Spleen (tissue), 7 donors: ENCODE measurements at regions not wholly inside any gene's neighbourhood (a gene's known extent, or its start where the extent isn't known, plus 50 kb on each side); places are given as distances from the start of the nearest gene placed in this dataset.
"Not testable (repeated sequence)": the region's sequence is repeated elsewhere in the genome, so short reads cannot be mapped to it uniquely, and the experiment has no call there.

Experiments
- CTCF ChIP-seq, 11 experiments: fragments of 200-600 bp in 7 of 11; fragments of 450-650 bp in 4 of 11; sonication (generic) in 4 of 11; IDR thresholded peaks in 8 of 11; conservative IDR thresholded peaks in 3 of 11; 1 replicate in 7 of 11; 2 replicates in 4 of 11; pipeline versions ENCODE4 v1.4.0 to v1.8.0; 2016 to 2021; ENCODE audit warnings: antibody characterized with exemption in 11 of 11, inconsistent platforms in 4 of 11, mild to moderate bottlenecking in 1 of 11
- POLR2A ChIP-seq, 3 donors: fragments of 450-650 bp; IDR thresholded peaks; one replicate each; pipeline ENCODE4 v1.5.1; 2017; ENCODE audit warnings: antibody characterized with exemption in 3 of 3, mild to moderate bottlenecking in 1 of 3
- donor health status: DM: no; HTN: no; CAD: no; lungs with moderate emphysema.
- donor health status: DM: no; HTN: no; CAD: no.
- donor health status: DM: no; HTN: no; CAD: no.

GRCh38 chr3:145257967-145258366 is 903.0 kb downstream of the PLOD2 start:
- not testable (repeated sequence) for TF ChIP-seq POLR2A (IDR thresholded peaks at IDR 0.05); CTCF (IDR thresholded peaks at IDR 0.05 in 8 of 11, conservative IDR thresholded peaks at IDR 0.05 in 3 of 11)
